A673 (cell line): ENCODE measurements at regions not wholly inside any gene's neighbourhood (a gene's known extent, or its start where the extent isn't known, plus 50 kb on each side); places are given as distances from the start of the nearest gene placed in this dataset.

Experiments
- BruUV-seq: library from RNA; stranded (reverse); fragments of 400-500 nt; replicated peaks from 2 replicates; lab custom pipeline; 2021; lab: Mats Ljungman, UMichigan
- CTCF ChIA-PET: fragments of 300-600 bp; sonication (Branson Sonifier 250); formaldehyde crosslinking; loops from one replicate; lab custom pipeline; 2022; ENCODE audit warnings: antibody characterized with exemption; lab: Charles Lee
- POLR2A ChIA-PET: fragments of 300-600 bp; sonication (Branson Sonifier 250); formaldehyde crosslinking; loops from one replicate; lab custom pipeline; 2022; ENCODE audit warnings: antibody characterized with exemption; ENCODE audit not compliant: low non-redundant PET; lab: Charles Lee
- DNase-seq: peaks from one replicate; pipeline ENCODE4 v3.0.0-alpha.2; 2015; ENCODE audit warnings: low spot score
- H3K27ac ChIP-seq: fragments of 200-600 bp; sonication (generic); 2 replicates; pipeline ENCODE4 v1.5.1; 2016; ENCODE audit warnings: mixed run types, low read depth, mild to moderate bottlenecking, mixed read lengths, antibody characterized with exemption, low read length; ENCODE audit not compliant: poor library complexity, severe bottlenecking
- H3K27me3 ChIP-seq: fragments of 200-600 bp; sonication (generic); replicated peaks from 2 replicates; pipeline ENCODE4 v1.6.1; 2017; ENCODE audit warnings: mixed run types, low read depth, mild to moderate bottlenecking, mixed read lengths, antibody characterized with exemption, low read length; ENCODE audit not compliant: insufficient read depth, poor library complexity
- H3K36me3 ChIP-seq: fragments of 200-600 bp; sonication (generic); 2 replicates; pipeline ENCODE4 v1.6.1; 2016; ENCODE audit warnings: mixed run types, mild to moderate bottlenecking, mixed read lengths, antibody characterized with exemption, low read length; ENCODE audit not compliant: insufficient read depth, poor library complexity, severe bottlenecking
- H3K4me1 ChIP-seq: fragments of 200-600 bp; sonication (generic); 2 replicates; pipeline ENCODE4 v1.6.1; 2017; ENCODE audit warnings: mixed run types, mild to moderate bottlenecking, mixed read lengths, antibody characterized with exemption, low read length; ENCODE audit not compliant: insufficient read depth, poor library complexity, severe bottlenecking
- H3K4me3 ChIP-seq: fragments of 200-600 bp; sonication (generic); 2 replicates; pipeline ENCODE4 v1.5.1; 2016; ENCODE audit warnings: low read depth, mixed run types, mild to moderate bottlenecking, mixed read lengths, low read length; ENCODE audit not compliant: poor library complexity, severe bottlenecking
- H3K9me3 ChIP-seq: fragments of 200-600 bp; sonication (generic); 2 replicates; pipeline ENCODE4 v1.6.1; 2016; ENCODE audit warnings: mixed run types, low read depth, mild to moderate bottlenecking, mixed read lengths, antibody characterized with exemption, low read length; ENCODE audit not compliant: poor library complexity, severe bottlenecking
- EZH2 ChIP-seq: fragments of 200-600 bp; sonication (generic); IDR thresholded peaks from 2 replicates; pipeline ENCODE4 v1.6.1; 2017; ENCODE audit warnings: borderline replicate concordance, low read depth, mild to moderate bottlenecking, mixed read lengths, antibody characterized with exemption, low read length; ENCODE audit not compliant: poor library complexity, severe bottlenecking
- intact Hi-C: fragments of 100-400 bp; cut with micrococcal nuclease; formaldehyde crosslinking; loops from one replicate; pipeline ENCODE4 v1.10.0; 2022; ENCODE audit not compliant: unreplicated experiment
- TF ChIP-seq, protein P1 (sequence below): fragments of 300-800, 200-600 bp; sonication (generic); conservative IDR thresholded peaks from 2 replicates; pipeline ENCODE4 v1.5.1; 2017; ENCODE audit warnings: low read depth, mild to moderate bottlenecking, antibody characterized with exemption, low read length, moderate library complexity, mixed read lengths

DNA sequence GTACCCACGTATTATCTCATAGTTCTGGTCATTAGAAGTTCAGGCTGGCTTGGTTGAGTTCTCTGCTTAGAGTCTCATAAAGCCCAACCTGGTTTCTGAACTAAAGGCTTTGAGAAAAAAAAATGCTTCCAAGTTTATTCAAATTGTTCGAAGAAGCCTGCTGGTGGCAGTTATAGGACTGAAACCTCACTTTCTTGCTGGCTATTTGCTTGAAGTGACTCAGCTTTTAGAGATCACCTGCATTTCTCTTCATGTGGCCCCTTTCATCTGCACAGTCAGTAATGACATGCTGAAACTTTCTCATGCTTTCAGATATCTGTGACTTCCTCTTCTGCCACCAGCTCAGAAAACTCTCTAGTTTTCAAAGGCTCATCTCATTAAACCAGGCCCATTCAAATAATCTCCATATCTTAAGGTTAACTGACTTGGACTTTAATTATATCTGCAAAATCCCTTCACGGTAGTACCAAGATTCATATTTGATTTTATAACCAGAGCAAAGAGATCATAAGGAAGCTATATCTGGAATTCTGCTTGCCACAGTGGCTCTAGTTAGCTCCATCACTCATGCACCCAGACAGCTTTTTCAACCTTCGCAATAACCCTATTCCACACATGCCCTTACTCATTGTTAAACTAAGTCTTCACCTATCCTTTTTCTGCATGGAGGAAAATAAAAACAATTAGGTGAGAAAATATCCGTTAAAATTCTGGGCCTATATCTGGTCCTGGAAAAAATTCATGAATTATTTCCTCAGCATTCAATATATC, 433.8 kb upstream of the CBLB start:
- ChIA-PET CTCF (no interaction called here), POLR2A (no interaction called here)
- no peaks in the 10 kb centered on the region for H3K4me1 ChIP-seq

DNA sequence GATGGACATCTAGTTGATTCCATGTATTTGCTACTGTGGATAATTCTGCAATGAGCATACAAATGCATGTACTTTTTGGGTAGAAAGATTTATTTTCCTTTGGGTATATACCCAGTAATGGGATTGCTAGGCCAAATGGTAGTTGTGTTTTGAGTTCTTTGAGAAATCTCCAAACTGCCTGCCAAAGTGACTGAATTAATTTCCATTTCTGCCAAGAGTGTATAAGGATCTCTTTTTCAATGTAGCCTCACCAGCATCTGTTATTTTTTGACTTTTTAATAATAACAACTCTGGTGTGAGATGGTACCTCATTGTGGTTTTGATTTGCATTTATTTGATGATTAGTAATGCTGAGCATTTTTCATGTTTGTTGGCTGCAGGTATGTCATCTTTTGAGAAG, 435.0 kb upstream of the CBLB start:
- Histone ChIP-seq H3K27me3 (no peaks in the 10 kb centered on the region), H3K4me3 (no peak overlapping the region), H3K9me3 (no peaks in the 10 kb centered on the region), H3K4me1 (no peaks in the 10 kb centered on the region), H3K36me3 (no peaks in the 10 kb centered on the region), H3K27ac (no peak overlapping the region)
- BruUV-seq: no TSS peak
- no peak for DNase-seq
- ChIA-PET CTCF (no interaction called here), POLR2A (no interaction called here)
- no peak for TF ChIP-seq EZH2
- TF ChIP-seq, protein P1, sequence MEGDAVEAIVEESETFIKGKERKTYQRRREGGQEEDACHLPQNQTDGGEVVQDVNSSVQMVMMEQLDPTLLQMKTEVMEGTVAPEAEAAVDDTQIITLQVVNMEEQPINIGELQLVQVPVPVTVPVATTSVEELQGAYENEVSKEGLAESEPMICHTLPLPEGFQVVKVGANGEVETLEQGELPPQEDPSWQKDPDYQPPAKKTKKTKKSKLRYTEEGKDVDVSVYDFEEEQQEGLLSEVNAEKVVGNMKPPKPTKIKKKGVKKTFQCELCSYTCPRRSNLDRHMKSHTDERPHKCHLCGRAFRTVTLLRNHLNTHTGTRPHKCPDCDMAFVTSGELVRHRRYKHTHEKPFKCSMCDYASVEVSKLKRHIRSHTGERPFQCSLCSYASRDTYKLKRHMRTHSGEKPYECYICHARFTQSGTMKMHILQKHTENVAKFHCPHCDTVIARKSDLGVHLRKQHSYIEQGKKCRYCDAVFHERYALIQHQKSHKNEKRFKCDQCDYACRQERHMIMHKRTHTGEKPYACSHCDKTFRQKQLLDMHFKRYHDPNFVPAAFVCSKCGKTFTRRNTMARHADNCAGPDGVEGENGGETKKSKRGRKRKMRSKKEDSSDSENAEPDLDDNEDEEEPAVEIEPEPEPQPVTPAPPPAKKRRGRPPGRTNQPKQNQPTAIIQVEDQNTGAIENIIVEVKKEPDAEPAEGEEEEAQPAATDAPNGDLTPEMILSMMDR: no peak
- intact Hi-C loops: no loop called here

More for the DNA sequence above, 433.8 kb upstream of the CBLB start:
- DNase-seq: no peak
- TF ChIP-seq, protein P1: no peak
- no peak for TF ChIP-seq EZH2
- BruUV-seq: no TSS peak
- no peak overlapping the region for H3K27ac ChIP-seq
- intact Hi-C loops: no loop called here
- no peaks in the 10 kb centered on the region for H3K36me3 ChIP-seq
- H3K9me3 ChIP-seq: no peaks in the 10 kb centered on the region
- H3K4me3 ChIP-seq: no peak overlapping the region
- H3K27me3 ChIP-seq: no peaks in the 10 kb centered on the region

DNA sequence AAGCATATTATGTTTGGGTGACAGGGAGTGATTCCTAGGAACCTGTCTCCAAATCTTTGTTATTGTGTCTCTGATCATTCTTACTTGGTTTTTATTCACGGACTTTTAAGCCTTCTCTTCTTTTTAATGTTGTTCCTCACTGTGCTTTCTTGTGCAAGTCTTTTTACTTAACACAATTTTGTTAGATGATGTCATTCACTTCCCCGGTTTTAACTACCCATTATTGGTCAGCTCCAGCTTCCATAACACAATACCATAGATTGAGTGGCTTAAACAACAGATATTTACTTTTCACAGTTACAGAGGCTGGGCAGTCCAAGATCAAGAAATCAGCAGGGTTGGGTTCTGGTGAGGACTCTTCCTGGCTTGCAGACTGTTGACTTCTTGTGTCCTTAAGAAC, 436.3 kb upstream of the CBLB start:
- TF ChIP-seq, protein P1: no peak
- no peak for TF ChIP-seq EZH2
- intact Hi-C loops: no loop called here
- Histone ChIP-seq H3K27me3 (no peaks in the 10 kb centered on the region), H3K4me1 (no peaks in the 10 kb centered on the region), H3K9me3 (no peaks in the 10 kb centered on the region), H3K4me3 (no peak overlapping the region), H3K27ac (no peak overlapping the region), H3K36me3 (no peaks in the 10 kb centered on the region)
- ChIA-PET CTCF (no interaction called here), POLR2A (no interaction called here)
- no peak for DNase-seq
- BruUV-seq: no TSS peak
